CD4-positive, CD25-positive, alpha-beta regulatory T cell (primary cell): ENCODE measurements at regions not wholly inside any gene's neighbourhood (a gene's known extent, or its start where the extent isn't known, plus 50 kb on each side); places are given as distances from the start of the nearest gene placed in this dataset.
A peak's percentile ranks its signal among the peaks of the same experiment; 100 is the strongest.
"Not testable (repeated sequence)": the region's sequence is repeated elsewhere in the genome, so short reads cannot be mapped to it uniquely, and the experiment has no call there.

ENCODE experiments used
- ATAC-seq, 2 donors: fragments of 150-1000 bp; cut with Tn5 transposase; one replicate each; pipeline ENCODE4 v1.10.0; 2021; ENCODE audit warnings: low read depth in 2 of 2, moderate number of reproducible peaks in 2 of 2, moderate library complexity in 1 of 2
- DNase-seq, 3 donors: peaks; one replicate each; pipeline versions ENCODE4 v3.0.0 to v3.0.0-alpha.2; 2012 to 2022; ENCODE audit warnings: mixed read lengths in 1 of 3
- H3K27ac ChIP-seq: one replicate; pipeline ENCODE4 v1.7.0; 2013; ENCODE audit warnings: mild to moderate bottlenecking, low read length; ENCODE audit not compliant: insufficient read depth, poor library complexity, severe bottlenecking
- H3K27me3 ChIP-seq: one replicate; pipeline ENCODE4 v1.7.0; 2013; ENCODE audit warnings: low read length; ENCODE audit not compliant: control insufficient read depth, insufficient read depth
- H3K36me3 ChIP-seq: one replicate; pipeline ENCODE4 v1.7.0; 2013; ENCODE audit warnings: mild to moderate bottlenecking, low read length, moderate library complexity; ENCODE audit not compliant: control insufficient read depth, insufficient read depth
- H3K4me1 ChIP-seq: 2 replicates; pipeline ENCODE4 v1.7.0; 2013; ENCODE audit warnings: mild to moderate bottlenecking, low read length; ENCODE audit not compliant: insufficient read depth, control insufficient read depth, poor library complexity, severe bottlenecking
- H3K4me3 ChIP-seq: one replicate; pipeline ENCODE4 v1.7.0; 2013; ENCODE audit warnings: low read depth, mild to moderate bottlenecking, low read length, moderate library complexity
- H3K9me3 ChIP-seq, 2 experiments: 1 replicate in 1 of 2; 2 replicates in 1 of 2; pipeline ENCODE4 v1.7.0; 2013; ENCODE audit warnings: low read length in 2 of 2, mild to moderate bottlenecking in 1 of 2, moderate library complexity in 1 of 2; ENCODE audit not compliant: control insufficient read depth in 2 of 2
- H3K27ac Mint-ChIP-seq, 3 donors: one replicate each; pipeline ENCODE4 v1.8.0; 2020 to 2022; ENCODE audit warnings: mild to moderate bottlenecking in 3 of 3, mixed read lengths in 3 of 3, moderate library complexity in 2 of 3
- H3K27me3 Mint-ChIP-seq: one replicate; pipeline ENCODE4 v1.8.0; 2022; ENCODE audit warnings: mild to moderate bottlenecking, mixed read lengths
- H3K36me3 Mint-ChIP-seq: one replicate; pipeline ENCODE4 v1.8.0; 2020; ENCODE audit warnings: mixed read lengths
- H3K4me1 Mint-ChIP-seq, 4 donors: one replicate each; pipeline ENCODE4 v1.8.0; 2020 to 2022; ENCODE audit warnings: mixed read lengths in 4 of 4, mild to moderate bottlenecking in 1 of 4
- H3K4me3 Mint-ChIP-seq, 4 donors: one replicate each; pipeline ENCODE4 v1.8.0; 2020 to 2022; ENCODE audit warnings: mild to moderate bottlenecking in 4 of 4, mixed read lengths in 4 of 4, moderate library complexity in 3 of 4
- H3K9me3 Mint-ChIP-seq, 7 donors: one replicate each; pipeline ENCODE4 v1.8.0; 2020 to 2022; ENCODE audit warnings: mixed read lengths in 7 of 7, mild to moderate bottlenecking in 3 of 7, moderate library complexity in 2 of 7

- no peaks in the 10 kb centered on the region for H3K36me3 Mint-ChIP-seq
- no peaks in the 10 kb centered on the region for H3K4me1 ChIP-seq
- no peak for DNase-seq
These were observed 138.6 kb upstream of the SMARCAD1 start for GRCh38 chr4:94068753-94069719.

GRCh38 chr4:94076498-94076897 is 131.2 kb upstream of the SMARCAD1 start:
- Histone ChIP-seq H3K9me3 (no peaks in the 10 kb centered on the region), H3K27ac (no peak overlapping the region), H3K4me3 (no peak overlapping the region), H3K4me1 (no peaks in the 10 kb centered on the region), H3K27me3 (no peaks in the 10 kb centered on the region), H3K36me3 (no peaks in the 10 kb centered on the region)
- Mint-ChIP-seq H3K27me3 (no peaks in the 10 kb centered on the region), H3K4me1 (no peaks in the 10 kb centered on the region), H3K4me3 (no peak overlapping the region), H3K27ac (no peak overlapping the region), H3K9me3 (peaks cover 0 to 4% (median under 1%) of the 10 kb centered on the region in 7 donors), H3K36me3 (no peaks in the 10 kb centered on the region)
- ATAC-seq: no peak
- no peak for DNase-seq

More at GRCh38 chr4:94068753-94069719, 138.6 kb upstream of the SMARCAD1 start:
- Histone ChIP-seq H3K27me3 (no peaks in the 10 kb centered on the region), H3K9me3 (no peaks in the 10 kb centered on the region), H3K27ac (no peak overlapping the region), H3K36me3 (no peaks in the 10 kb centered on the region), H3K4me3 (no peak overlapping the region)
- Mint-ChIP-seq H3K4me1 (no peaks in the 10 kb centered on the region), H3K4me3 (no peak overlapping the region), H3K27me3 (no peaks in the 10 kb centered on the region), H3K27ac (no peak overlapping the region), H3K9me3 (peaks cover 0 to 5% (median 0%) of the 10 kb centered on the region in 7 donors)
- no peak for ATAC-seq

GRCh38 chr4:94084155-94084554 is 123.5 kb upstream of the SMARCAD1 start:
- Histone ChIP-seq H3K9me3 (peaks cover 0 to 2% of the 10 kb centered on the region in 2 experiments), H3K4me3 (no peak overlapping the region), H3K36me3 (no peaks in the 10 kb centered on the region), H3K27ac (no peak overlapping the region), H3K4me1 (no peaks in the 10 kb centered on the region), H3K27me3 (no peaks in the 10 kb centered on the region)
- H3K27ac Mint-ChIP-seq: peak overlapping the region in 1 of 3 donors; percentile 63
- H3K4me3 Mint-ChIP-seq: no peak overlapping the region
- no peak for ATAC-seq
- peaks cover 2% of the 10 kb centered on the region for H3K27me3 Mint-ChIP-seq
- H3K36me3 Mint-ChIP-seq: no peaks in the 10 kb centered on the region
- peaks cover 5 to 17% (median 10%) of the 10 kb centered on the region in 7 donors for H3K9me3 Mint-ChIP-seq
- DNase-seq: no peak
- H3K4me1 Mint-ChIP-seq: no peaks in the 10 kb centered on the region

GRCh38 chr4:94099141-94099540 is 108.5 kb upstream of the SMARCAD1 start:
- H3K27me3 Mint-ChIP-seq, H3K36me3 ChIP-seq, DNase-seq, H3K4me1 ChIP-seq, H3K4me3 ChIP-seq, H3K27ac Mint-ChIP-seq, H3K27me3 ChIP-seq, H3K36me3 Mint-ChIP-seq, H3K27ac ChIP-seq, H3K4me3 Mint-ChIP-seq, H3K4me1 Mint-ChIP-seq, H3K9me3 Mint-ChIP-seq, ATAC-seq, H3K9me3 ChIP-seq: not testable (repeated sequence)

GRCh38 chr4:94112644-94113043 is 95.0 kb upstream of the SMARCAD1 start:
- H3K36me3 ChIP-seq: no peaks in the 10 kb centered on the region

GRCh38 chr4:94115687-94116086 is 92.0 kb upstream of the SMARCAD1 start:
- Histone ChIP-seq H3K27ac (no peak overlapping the region), H3K4me3 (no peak overlapping the region), H3K36me3 (no peaks in the 10 kb centered on the region), H3K9me3 (no peaks in the 10 kb centered on the region), H3K27me3 (no peaks in the 10 kb centered on the region), H3K4me1 (no peaks in the 10 kb centered on the region)
- ATAC-seq: no peak
- H3K27ac Mint-ChIP-seq: no peak overlapping the region
- peaks cover 0 to 3% (median 0%) of the 10 kb centered on the region in 7 donors for H3K9me3 Mint-ChIP-seq
- no peak overlapping the region for H3K4me3 Mint-ChIP-seq
- H3K36me3 Mint-ChIP-seq: no peaks in the 10 kb centered on the region
- H3K4me1 Mint-ChIP-seq: no peaks in the 10 kb centered on the region
- DNase-seq: no peak
- H3K27me3 Mint-ChIP-seq: no peaks in the 10 kb centered on the region

More at GRCh38 chr4:94112644-94113043, 95.0 kb upstream of the SMARCAD1 start:
- ATAC-seq (no peak), DNase-seq (no peak)
- Histone ChIP-seq H3K27me3 (no peaks in the 10 kb centered on the region), H3K9me3 (no peaks in the 10 kb centered on the region), H3K4me3 (no peak overlapping the region), H3K4me1 (no peaks in the 10 kb centered on the region), H3K27ac (no peak overlapping the region)
- Mint-ChIP-seq H3K27me3 (no peaks in the 10 kb centered on the region), H3K27ac (no peak overlapping the region), H3K36me3 (no peaks in the 10 kb centered on the region), H3K4me1 (no peaks in the 10 kb centered on the region), H3K9me3 (peaks cover 0 to 2% (median 0%) of the 10 kb centered on the region in 7 donors), H3K4me3 (no peak overlapping the region)

- ATAC-seq: no peak
- no peaks in the 10 kb centered on the region for H3K4me1 ChIP-seq
- no peaks in the 10 kb centered on the region for H3K4me1 Mint-ChIP-seq
These were observed 90.8 kb upstream of the SMARCAD1 start for GRCh38 chr4:94116842-94117241.

GRCh38 chr4:94126669-94127068 is 81.0 kb upstream of the SMARCAD1 start:
- Histone ChIP-seq H3K4me1 (no peaks in the 10 kb centered on the region), H3K36me3 (no peaks in the 10 kb centered on the region), H3K4me3 (no peak overlapping the region), H3K27ac (no peak overlapping the region), H3K27me3 (no peaks in the 10 kb centered on the region), H3K9me3 (no peaks in the 10 kb centered on the region)
- no peaks in the 10 kb centered on the region for H3K9me3 Mint-ChIP-seq
- no peak overlapping the region for H3K4me3 Mint-ChIP-seq
- no peak overlapping the region for H3K27ac Mint-ChIP-seq
- no peaks in the 10 kb centered on the region for H3K36me3 Mint-ChIP-seq
- no peaks in the 10 kb centered on the region for H3K27me3 Mint-ChIP-seq
- DNase-seq (peak in 1 of 3 donors; percentile 2), ATAC-seq (no peak)
- H3K4me1 Mint-ChIP-seq: no peaks in the 10 kb centered on the region

More at GRCh38 chr4:94116842-94117241, 90.8 kb upstream of the SMARCAD1 start:
- no peaks in the 10 kb centered on the region for H3K27me3 ChIP-seq
- no peak for DNase-seq
- H3K36me3 ChIP-seq: no peaks in the 10 kb centered on the region
- no peak overlapping the region for H3K27ac ChIP-seq
- Mint-ChIP-seq H3K9me3 (peaks cover 0 to 3% (median 0%) of the 10 kb centered on the region in 7 donors), H3K27me3 (no peaks in the 10 kb centered on the region), H3K27ac (no peak overlapping the region), H3K36me3 (no peaks in the 10 kb centered on the region), H3K4me3 (no peak overlapping the region)
- H3K9me3 ChIP-seq: no peaks in the 10 kb centered on the region
- no peak overlapping the region for H3K4me3 ChIP-seq
